HG03159 (cell line): ENCODE measurements at regions not wholly inside any gene's neighbourhood (a gene's known extent, or its start where the extent isn't known, plus 50 kb on each side); places are given as distances from the start of the nearest gene placed in this dataset.
"Not testable (repeated sequence)": the region's sequence is repeated elsewhere in the genome, so short reads cannot be mapped to it uniquely, and the experiment has no call there.

Experiments used
- ATAC-seq: cut with Tn5 transposase; IDR thresholded peaks from one replicate; pipeline ENCODE4 v1.9.1; 2021; ENCODE audit warnings: mild to moderate bottlenecking, moderate library complexity; ENCODE audit not compliant: unreplicated experiment

DNA sequence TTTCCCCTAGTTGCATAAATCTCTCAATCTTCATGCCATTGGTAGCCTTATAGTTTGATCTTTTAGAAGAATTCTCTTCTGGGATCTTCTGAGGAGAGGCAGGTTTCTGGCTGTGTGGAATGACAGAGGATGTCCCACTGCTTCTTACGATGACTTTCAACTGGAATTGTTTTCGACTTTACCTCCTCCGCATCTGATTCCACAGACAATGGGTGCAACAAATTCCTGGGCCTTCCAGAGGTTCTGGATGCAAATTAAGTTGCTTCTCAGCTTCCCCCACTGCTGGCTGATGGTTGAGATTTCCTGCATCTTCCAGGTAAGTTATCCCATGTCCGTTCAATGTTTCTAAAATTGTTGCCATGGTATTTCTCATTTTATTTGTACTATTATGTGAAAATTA lies 142.3 kb upstream of the TSC22D1 start:
- ATAC-seq = no peak

DNA sequence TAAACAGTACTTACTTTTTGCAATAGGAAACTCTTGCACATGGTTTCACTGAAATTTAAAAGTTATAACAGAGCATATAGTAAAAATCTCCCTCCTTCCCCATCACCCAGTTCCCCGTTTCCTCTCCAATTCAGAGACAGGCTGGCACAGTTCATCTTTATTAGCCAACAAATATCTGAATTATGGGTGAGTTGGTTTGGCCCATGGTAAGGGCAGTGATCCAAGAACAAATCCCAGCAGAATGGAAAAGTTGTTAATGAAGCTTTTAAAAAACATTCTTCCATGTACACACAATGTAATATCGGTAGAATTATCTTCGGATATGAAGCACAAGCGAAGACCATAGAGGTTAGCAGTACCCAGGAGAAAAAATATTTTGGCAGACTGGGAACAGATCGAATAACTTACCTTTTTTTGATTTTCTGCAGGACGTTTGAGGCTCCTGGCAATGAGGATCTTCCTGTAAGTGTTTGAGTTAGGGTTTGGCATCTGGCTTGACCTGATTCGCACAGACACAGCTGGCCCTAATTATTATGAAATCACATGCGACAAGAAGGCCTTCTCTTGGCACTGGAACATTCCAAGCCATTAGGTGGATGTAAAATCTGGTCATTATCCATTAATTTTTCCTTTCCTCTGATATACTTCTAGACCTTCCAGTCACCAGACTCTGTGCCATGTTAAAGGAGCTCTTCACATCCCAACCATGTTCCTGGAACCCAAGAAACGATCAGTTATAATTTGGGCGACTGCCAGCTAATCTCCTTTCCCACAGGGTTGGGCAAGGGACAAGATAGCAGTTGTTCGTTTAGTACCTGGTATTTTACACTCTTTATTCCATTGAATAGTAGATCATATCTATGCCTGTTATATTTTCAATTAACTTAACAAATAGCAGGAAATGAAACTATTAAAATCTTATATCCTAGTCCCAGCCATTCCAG lies 139.4 kb upstream of the TSC22D1 start:
- no peak for ATAC-seq

DNA sequence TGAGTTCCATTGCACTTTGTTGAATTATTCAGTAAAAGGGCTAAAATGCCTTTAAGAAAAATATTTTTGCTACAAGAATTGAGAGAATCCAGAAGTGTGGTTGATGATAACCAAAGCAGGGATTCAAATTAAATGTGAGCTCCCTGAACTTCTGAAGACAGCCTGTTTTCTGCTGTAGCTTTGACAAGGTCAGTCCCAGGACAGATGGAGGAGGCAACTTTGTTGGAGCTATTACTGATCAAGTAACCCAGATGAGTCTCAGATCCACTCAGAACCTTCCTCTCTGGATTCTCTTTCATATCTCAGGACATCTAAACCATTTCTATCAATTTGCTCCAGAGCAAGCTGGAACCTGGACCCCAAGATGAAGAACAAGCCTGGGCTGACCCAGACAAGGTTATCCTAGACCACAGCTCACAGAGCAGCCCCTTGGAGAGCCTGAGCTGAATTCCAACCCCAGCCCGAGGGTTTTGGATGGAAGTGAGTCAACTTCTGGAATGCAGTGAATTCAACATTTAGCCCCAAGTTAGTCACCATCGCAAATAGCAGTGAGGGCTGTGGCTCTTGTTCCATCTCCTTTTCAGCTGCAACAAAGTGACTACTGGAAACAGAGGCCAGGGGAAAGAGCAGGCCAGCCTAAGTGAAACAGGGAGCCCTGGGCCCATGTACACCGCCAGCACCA lies 137.8 kb upstream of the TSC22D1 start:
- no peak for ATAC-seq

DNA sequence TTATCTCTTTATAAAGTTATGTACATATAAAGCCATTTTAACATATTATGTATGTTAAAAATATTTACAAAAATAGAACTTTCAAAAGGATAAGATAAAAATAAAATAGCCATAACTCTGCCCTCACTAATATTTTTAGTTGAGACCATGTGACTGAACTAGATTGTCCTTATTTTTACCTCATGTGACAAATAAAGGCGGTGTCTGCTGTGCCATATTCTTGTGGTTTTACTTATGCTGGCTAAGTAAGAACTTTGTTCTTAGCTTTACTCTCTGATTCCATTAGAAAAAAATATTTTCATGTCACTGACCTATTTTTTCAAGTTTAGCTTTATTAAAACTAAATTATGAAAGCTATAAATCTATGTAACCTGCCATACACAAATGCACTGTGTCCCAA lies 135.6 kb upstream of the TSC22D1 start:
- no peak for ATAC-seq

DNA sequence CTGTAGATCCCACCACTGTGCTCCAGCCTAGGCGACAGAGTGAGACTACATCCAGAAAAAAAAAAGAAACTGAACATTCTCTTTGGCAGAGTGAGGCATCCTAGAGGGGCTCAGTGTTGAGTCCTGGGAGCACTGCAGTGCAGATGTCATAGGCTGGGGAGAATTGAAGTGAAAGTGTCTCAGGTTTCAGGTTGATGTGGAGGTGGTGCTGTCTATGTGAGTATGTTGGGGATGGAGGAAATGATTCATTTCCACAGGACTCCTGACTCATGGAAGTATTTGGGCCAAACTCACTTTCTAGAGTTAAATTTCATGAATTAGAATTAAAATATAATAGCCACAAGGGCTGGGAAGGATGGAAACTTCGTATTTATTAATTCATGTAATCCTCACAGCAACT lies 134.4 kb upstream of the TSC22D1 start:
- no peak for ATAC-seq

DNA sequence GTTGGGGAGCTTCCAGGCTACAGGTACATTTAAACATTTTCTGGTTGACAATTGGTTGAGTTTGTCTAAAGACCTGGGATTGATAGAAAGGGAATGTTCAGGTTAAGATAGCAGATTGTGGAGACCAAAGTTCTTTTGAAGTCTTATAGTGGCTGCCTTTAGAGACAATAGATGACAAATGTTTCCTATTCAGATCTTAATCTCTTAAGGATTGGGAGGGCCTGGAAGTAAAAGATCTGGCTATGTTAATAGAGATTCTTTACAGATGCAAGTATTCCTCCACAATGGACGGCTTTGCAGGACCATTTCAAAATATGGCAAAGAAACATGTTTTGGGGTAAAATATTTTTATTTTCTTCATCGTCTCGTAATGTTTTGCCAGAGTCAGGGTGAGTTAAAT lies 128.7 kb upstream of the TSC22D1 start:
- not testable (repeated sequence) for ATAC-seq

DNA sequence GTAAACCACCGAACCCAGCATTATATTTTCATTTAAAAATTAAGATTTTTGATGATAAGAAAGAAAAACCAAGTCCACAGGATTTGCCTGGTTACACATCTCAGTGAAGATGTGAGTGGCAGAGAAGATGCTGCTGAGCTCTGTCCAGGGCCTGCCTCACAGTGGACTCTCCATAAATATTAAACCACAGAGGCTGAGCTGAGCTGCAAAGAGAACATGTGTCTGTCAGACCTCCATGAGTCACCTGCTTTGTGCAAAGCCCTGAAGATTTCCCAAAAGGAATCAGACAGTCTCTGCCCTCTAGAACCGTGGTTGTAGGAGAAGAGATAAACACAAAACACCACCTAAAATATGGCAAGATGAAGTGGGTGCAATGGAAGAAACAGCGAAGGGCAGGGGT lies 127.2 kb upstream of the TSC22D1 start:
- ATAC-seq = no peak

DNA sequence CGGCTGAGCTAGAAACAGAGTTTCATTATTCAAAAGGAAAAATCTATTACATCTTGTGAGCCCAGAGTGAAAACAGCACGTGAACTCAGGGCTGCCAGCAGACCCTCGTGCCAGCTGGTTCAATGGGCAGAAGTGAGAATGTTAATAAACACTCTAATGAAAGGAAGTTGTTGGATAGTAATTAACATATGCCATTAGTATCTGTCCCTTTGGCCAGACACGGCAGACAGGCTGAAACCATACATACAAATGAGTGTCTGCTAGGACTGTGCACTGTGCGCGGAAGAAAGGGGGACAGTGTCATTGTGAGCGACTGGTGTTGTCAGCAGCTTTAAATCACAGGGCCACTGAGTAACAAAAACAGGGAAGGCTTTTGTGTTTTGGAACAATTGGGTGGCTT lies 121.9 kb upstream of the TSC22D1 start:
- no peak for ATAC-seq

DNA sequence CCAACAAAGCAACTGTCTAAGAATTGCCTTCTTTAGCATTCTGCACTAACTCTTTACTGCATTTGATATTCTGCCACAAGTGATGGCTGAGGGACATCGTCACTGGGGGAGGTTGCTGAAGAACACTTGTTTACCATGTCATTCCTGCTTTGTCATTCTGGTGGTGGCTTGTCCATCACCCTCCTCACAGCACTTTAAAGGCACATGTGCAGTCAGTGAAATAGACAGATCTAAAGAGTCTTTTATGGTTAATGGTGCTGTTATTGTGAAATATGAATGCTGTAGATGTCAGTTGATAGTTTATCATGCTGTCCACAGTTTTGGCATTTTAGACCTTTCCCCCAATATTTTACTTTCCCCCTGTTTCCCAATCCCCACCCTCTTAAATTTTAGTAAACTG lies 120.9 kb upstream of the TSC22D1 start:
- no peak for ATAC-seq

DNA sequence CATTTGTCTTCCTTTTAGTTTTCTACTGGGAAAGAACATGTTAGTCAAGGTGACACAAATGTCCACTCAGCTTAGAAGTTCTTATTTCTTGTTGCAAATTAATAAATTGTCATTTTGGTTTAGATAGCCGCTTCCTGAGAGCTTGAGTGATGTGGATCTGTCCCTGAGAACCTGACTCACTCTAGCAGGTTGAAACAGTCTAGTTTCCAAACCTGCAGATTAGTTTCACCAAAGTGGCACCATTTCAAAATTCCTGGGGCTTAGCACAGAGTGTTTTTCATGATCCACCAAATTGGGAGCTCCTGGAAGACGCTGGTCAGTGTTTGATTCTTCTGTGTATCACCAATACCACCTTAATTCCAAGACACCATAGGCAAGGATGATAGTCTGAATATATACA lies 119.4 kb upstream of the TSC22D1 start:
- ATAC-seq = no peak

DNA sequence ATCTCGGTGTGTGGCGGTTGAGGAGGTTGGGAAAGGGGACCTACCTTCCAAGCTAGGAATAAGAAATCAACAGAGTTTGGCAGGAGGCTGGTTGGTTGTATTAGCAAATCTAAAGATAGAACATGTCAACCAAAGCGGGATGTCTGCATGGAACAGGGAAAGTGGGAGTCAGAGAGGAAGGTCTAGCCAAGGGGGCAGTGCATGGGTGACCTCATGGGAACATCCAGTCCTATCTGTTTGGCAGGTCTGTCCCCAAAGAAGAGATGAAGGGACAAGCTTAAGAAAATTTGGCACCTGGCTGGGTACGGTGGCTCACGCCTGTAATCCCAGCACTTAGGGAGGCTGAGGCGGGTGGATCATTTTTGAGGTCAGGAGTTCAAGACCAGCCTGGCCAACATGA lies 118.7 kb upstream of the TSC22D1 start:
- ATAC-seq = no peak

DNA sequence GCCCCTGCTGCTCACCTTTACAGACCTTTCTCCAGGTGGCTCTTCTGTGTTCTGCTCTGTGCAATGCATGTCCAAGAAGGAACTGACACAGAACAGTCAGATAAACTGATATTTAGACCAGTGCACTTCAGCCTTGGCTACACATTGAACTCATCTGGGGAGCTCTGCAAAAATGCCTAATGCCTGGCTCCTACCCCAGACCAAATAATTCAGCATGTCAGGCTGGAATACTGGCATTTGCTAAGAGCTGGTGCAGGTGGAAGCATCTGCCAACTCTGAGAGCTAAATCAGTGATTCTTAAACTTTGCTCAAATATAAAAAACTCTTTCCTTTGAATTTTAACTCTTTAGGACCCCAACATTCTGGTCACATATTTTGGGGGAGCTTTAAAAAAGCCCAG lies 118.2 kb upstream of the TSC22D1 start:
- no peak for ATAC-seq

DNA sequence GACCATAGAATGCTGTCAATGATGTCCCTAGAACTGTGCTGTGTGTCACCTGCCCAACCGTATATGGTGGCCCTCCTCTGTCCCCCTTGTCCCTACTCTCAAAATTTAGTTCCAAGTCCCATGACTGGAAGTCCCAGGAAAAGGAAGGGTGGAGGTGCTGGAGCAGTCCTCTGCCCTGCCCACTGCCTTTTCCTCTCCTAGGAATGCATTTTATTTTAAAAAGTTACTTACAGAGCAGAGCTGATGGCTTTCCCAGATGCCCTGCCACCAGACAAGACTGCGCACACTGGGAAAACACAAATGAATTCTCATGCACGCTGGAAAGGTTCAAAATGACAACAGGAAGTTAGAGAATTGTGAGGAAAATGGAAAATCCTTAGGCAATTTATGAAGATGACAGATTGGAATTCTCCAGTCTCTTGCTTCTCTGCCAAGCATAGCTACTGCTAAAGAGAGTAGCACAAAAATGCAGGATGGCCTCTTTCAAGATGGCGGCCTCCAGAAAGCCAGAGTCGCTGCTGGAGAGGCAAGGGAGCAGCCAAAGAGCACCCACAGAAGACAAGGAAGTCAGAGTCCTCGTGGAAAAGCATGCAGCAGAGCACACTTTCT lies 117.1 kb upstream of the TSC22D1 start:
- no peak for ATAC-seq

DNA sequence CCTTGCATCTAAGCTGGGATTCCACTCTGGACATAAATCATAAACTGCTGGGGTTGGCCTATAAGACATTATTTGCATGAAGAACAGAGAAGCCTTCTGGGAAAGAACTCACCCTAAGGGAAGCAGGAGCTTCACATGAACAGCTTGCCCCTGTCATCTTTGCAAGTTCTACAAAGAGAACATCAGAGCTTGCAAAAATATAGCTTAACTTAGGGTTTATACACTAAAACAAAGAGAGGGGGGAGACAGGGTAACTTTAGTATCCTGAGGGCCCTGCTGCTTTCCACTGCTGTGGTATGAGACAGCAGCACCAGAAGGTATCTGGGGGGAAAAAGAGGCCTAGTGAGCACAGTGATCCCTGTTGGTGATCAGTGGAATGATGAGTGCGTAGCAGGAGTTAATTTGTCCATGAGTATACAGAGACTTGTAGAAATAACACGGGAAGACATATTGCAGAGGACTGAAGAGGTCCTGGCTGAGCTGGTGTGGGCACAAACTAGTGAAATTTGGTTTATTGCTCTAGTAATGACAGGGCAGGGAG lies 116.1 kb upstream of the TSC22D1 start:
- no peak for ATAC-seq

DNA sequence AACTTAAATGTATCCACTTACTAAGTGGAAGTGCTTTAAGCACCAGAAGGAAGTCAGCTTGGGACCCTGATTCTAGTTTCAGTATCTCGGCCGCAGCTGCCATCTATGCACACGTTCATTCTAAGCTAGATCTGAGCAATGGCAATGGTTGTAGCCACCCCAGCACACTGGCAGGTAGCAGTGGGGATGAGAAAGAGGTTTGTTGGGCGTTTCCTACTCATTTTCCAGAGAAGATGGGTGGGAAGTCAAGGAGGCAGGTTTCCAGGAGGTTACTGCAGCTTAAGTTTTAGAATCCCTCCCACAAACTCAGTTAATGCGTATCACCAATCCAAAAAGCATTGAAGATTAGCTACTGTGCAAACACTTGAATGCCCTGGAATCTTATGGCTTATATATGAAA lies 114.2 kb upstream of the TSC22D1 start:
- no peak for ATAC-seq

DNA sequence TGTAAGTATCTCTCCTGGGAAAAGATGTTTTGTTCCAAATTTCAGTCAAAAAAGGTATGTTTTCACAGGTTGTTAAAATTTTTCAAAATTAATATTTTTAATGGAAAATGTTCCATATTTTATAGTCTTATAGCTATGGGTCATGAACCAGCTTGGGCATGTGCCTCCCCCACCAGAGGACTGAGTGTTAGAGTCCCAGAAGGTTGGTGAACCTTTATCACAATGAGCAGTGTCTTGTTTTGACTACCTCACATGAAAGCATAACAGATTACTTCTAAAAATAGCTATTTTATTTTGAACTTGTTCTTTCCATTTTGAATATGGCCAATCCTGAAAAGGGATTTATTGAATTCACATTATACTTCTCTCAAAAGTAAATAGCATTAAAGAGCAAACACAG lies 112.5 kb upstream of the TSC22D1 start:
- no peak for ATAC-seq

DNA sequence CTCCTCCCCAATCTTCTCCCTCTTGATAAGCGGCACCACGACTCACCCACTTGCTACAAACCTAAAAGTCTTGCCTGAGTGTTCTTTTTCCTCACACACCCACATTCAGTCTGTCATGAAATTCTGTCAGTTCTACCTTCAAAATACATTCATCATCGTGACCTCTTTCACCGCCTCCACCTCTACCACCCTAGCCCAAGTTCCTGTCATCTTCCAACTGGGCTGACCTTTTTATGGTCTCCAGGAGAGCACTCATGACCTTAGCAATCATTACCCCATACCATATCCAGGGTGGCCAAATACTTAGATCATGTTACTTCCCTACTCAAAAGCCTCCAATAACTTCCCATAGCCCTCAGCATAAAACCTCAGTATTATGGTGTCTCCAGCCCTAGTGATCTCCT lies 110.4 kb upstream of the TSC22D1 start:
- no peak for ATAC-seq

DNA sequence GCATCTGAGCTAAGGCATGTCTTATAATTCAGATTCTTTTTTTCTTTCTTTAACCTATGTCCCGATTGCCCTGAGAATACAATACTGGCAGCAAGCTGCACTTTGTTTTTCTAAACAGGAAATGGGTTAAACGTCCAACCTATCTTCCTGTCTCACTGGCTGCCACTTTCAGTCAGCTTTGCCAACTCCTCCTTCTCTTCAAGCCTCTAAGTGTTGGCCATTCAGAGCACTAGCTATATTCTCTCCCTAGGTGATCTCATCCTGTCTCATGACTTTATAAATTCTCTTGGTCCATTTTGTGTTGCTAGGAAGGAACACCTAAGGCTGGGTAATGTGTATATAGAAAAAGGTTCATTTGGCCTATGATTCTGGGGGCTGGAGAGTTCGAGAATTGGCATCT lies 109.5 kb upstream of the TSC22D1 start:
- no peak for ATAC-seq

DNA sequence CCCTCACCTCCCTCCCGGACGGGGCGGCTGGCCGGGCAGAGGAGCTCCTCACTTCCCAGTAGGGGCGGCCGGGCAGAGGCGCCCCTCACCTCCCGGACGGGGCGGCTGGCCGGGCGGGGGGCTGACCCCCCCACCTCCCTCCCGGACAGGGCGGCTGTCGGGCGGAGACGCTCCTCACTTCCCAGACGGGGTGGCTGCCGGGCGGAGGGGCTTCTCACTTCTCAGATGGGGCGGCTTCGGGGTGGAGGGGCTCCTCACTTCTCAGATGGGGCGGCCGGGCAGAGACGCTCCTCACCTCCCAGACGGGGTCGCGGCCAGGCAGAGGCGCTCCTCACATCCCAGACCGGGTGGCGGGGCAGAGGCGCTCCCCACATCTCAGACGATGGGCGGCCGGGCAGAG lies 106.3 kb upstream of the TSC22D1 start:
- ATAC-seq = not testable (repeated sequence)

DNA sequence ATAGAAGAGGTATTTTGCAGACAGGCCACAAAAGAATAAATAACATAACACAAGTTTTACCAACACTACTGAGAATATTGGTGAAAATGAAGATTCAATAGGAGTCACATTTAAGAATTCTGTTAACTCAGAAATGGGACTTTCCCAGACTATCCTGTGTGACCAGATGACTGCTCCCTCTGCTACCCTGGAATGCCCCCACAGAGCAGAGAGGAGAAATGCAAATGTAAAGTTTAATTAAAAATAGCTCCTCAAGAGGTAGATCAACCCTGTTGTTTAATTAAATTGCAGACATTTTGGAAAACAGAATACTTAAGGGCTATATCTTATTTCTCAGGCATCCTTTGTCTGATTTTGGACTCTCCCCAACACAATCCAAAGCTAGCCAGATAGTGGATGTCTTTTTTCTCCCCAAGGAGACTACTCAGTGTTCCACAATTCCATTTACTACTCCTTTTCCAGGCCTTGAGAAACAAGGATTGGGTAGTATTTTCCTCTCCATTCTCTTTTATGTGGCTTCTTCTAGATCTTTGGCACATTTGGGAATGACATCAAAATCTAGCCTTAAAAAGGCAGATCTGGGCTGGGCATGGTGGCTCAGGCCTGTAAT lies 104.7 kb upstream of the TSC22D1 start:
- ATAC-seq = no peak

DNA sequence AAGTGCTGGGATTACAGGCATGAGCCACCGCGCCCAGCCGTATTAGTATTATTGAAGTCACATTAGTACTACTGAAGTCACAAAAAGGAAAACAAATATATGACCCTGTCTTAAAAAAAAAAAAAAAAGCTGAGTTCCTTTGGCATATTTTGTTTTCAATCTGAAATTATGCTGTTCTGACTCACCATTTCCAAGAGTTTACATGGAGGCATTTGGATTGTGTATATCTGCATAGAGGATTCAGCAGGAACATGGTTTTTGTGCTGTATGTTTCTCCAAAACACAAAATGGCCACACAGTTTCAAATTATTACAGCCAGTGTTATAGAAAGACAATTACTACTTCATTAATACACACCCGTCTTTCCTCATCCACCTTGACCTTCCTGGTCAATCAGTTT lies 103.5 kb upstream of the TSC22D1 start:
- ATAC-seq = no peak
